HG03108 (cell line): ENCODE measurements at regions not wholly inside any gene's neighbourhood (a gene's known extent, or its start where the extent isn't known, plus 50 kb on each side); places are given as distances from the start of the nearest gene placed in this dataset.
A peak's percentile ranks its signal among the peaks of the same experiment; 100 is the strongest.
"Not testable (repeated sequence)": the region's sequence is repeated elsewhere in the genome, so short reads cannot be mapped to it uniquely, and the experiment has no call there.

Source experiments
- ATAC-seq: cut with Tn5 transposase; IDR thresholded peaks from one replicate; pipeline ENCODE4 v1.9.1; 2021; ENCODE audit warnings: moderate library complexity; ENCODE audit not compliant: unreplicated experiment

DNA sequence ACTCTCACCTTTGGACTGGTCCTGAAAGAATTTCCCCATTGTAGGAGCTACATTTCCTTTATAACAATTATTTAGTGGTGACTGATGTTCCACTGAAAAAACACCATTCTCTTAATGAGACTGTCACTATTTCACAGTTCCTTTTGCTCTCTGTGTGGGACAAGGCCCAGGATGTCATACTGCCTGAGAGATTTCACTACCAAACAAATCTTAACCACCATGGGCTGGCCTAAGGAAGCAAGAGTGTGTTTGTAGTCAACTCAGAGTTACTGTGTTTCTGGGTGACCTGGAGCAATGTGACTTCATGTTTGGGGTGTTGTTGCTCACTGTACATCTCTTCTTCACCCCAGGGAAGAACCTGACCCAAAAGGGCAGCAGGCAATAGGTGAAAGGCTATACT is 50.1 kb upstream of the ZNF608 start:
- no peak for ATAC-seq

GRCh38 chr5:124797665-124798087 is 51.2 kb upstream of the ZNF608 start:
- no peak for ATAC-seq

DNA sequence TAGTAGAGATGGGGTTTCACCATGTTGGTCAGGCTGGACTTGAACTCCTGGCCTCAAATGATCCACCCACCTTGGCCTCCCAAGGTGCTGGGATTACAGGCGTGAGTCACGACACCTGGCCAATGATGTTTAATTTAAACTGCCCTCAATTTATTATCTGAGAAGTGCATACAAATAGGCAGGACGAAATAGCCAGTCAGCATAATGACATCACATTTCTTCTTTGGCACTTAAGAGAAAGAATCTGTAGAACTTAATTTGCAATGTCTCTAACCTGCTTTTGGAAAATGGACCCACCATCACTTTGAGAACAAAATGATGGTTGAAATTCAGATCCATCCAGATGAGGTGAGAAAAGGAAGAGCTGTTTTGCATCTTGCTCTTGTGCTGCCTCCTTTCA is 52.5 kb upstream of the ZNF608 start:
- ATAC-seq = no peak

GRCh38 chr5:124801551-124801950 is 55.1 kb upstream of the ZNF608 start:
- ATAC-seq = no peak

GRCh38 chr5:124803617-124804323 is 57.3 kb upstream of the ZNF608 start:
- no peak for ATAC-seq

- no peak for ATAC-seq
Observed at GRCh38 chr5:124806026-124806372, 59.6 kb upstream of the ZNF608 start.

DNA sequence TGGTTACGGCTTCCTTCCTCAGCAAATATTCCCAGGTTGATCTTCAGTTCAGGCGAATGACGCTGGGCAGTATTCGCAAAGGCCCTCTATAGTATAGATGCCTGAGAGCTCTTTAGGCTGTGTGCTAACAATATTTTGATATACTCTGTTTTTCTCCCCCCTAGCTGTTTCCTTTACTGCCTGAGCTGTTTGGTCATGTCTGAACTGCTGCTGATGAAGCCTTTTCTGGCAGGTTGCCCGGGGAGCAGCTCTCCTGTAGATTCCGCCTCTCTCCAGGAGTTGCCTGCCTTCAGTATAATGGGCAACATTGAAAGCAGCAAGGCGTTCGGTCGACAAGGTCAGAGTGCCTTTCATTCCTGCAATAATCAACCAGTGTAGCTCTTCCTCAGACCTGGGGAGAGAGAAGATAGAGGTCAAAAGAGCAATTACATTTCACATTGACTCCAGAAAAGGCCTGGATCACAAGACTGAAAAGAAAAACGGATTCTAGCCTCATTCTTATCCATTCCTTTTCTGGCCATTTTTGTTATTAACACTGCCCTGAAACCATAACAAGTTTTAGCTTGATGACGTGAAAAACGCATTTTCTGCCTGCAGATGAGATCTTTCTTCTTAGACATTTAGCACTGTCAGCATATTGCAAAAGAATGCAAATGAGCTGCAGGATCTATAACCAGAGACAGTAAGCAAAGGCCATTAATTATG is 60.1 kb upstream of the ZNF608 start:
- no peak for ATAC-seq

DNA sequence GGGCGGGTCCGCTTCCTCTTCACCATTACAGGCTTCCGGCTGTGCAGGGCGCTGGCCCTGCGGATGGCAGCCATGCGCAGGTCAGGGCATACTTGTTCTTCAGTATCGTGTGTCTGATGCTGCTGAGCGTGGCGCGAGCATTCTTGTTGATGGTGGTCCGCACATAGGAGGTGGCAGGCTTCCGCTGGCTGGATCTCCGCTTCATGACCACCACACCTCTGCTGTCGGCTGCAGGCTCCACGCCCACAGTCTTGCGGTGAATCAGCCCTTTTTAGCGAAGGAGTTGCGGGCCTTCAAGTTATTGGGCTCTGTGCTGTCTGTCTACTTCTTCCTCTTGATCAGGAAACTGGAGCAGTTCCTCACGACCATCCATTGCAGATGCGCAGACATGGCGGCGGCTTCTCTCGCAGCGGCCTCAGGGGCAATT is 62.4 kb upstream of the ZNF608 start:
- ATAC-seq = no peak

DNA sequence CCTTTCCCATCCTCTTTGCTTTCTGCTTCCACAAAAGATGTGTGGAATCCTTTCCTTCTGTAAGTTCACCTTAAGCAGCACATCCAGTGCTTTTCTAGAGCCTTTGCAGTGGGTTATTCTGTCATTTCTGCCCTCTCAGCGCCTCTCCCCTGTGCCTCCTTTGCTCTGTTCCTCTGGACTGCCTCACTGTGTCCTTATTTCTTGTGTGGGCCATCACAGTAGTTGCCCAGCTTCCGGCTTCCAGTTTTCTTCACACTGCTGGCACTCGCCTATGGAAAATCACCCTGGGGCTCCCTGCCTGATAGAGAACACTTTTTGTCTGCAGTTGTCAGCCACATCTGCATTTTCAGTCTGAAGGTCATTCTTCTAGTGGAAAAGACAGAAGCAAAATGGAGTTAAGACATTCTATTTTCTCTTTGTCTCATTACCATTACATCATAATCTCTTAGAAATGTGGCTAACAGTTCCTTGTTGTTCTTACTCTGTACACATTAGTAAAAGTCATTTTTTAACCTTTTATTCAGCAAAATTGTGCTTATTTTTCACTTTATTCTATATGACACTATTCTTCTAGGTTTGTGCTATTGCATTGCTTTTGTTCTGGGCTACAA is 64.1 kb upstream of the ZNF608 start:
- ATAC-seq = no peak

- no peak for ATAC-seq
Observed at GRCh38 chr5:124812771-124813358, 66.4 kb upstream of the ZNF608 start.

GRCh38 chr5:124816381-124816780 is 69.9 kb upstream of the ZNF608 start:
- no peak for ATAC-seq

DNA sequence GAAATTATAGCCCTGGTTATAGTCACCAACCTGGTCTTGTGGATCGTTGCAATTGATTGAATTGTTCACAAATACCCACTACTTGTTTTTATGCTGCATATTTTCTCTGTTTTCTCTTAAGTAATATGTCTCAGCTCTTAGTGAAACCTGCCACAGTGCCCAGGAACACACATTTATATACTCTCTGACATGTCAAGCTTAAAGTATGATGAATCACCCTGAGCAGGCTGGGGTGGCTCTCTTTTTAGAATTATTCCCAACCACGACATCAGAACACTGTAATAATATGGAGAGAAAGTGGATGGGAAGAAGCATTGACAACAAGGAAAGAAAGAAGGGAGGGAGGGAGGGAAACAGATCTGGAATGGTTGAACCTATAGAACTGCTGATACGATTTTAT is 72.8 kb upstream of the ZNF608 start:
- no peak for ATAC-seq

DNA sequence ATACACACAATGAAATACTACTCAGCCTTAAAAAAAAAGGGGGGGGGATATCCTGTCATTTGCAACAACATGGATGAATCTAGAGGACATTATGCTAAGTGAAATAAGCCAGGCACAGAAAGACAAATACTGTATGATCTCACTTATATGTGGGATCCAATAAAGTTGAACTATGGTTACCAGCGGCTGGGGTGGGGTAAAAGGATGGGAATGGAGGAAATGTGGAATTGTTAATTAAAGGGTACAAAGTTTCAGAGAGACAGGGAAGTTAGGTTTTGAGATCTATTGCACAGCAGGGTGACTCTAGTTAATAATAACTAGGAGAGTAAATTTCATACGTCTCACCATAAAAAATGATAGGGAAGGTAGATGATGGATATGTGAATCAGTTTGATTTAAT is 76.2 kb upstream of the ZNF608 start:
- no peak for ATAC-seq

- no peak for ATAC-seq
Observed at GRCh38 chr5:124823380-124823779, 76.9 kb upstream of the ZNF608 start.

DNA sequence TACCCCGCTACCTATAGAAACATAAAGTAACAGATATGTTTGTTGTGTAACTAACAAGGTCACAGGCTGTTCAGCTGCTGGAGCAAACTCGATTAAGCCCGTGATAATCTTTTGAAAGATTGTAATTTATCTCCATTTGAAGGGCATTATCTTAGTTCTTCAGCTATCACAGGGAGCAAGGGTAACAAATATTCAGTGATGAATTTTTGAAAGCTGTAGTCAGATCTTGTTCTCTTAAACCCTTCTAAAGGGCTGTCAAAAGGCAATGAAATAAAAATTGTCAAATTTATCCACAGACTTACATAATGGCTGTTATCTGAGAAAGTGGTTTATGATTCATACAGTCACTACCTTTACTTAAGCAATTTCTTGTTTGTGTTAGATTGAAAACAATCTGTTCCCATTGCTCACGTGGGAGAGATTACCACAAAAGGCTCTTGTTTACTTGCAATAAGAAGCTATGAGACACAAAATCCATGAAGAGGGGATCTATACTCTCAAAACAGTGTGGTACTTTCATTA is 78.3 kb upstream of the ZNF608 start:
- no peak for ATAC-seq

- ATAC-seq = peak; percentile 86
Observed at GRCh38 chr5:124825250-124825982, 79.0 kb upstream of the ZNF608 start.

DNA sequence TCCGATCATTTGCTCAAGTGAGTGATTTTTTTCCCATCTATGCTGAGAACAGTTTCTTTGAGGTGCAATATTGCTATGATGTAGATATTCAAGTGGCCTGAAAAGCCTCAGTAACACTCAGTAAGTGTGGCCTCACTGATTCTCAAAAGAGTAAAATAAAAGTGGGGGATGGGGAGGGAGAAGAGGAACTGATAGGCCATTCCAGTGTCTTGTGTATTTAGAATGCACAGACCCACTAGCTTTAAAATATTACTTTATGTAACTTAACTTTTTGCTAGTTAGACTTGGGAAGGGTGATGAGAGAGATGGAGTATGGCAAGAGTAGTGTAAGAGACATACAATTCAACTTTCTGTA is 79.5 kb upstream of the ZNF608 start:
- no peak for ATAC-seq

DNA sequence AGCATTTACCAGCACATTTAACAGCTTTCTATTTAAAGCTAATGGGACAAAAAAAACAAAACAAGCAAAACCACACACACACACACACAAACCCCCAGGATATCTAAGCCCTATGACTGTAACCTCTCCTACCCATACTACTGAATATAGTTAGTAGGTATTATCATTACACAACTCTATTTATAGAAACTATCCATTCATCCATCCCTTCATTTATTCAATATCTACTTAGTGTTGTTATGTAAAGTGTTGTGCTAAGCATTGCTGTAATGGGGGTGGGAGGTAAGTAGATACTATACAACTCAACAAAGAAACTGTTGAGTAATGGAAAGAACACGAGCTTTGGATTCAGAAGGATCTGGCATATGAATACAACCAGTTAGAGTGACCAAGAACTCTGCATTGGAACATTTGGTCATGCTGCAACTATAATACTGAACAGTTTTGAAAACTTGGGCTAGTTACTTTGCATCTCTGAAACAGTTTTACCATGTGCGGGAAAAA is 82.3 kb upstream of the ZNF608 start:
- no peak for ATAC-seq

- ATAC-seq = no peak
Observed at GRCh38 chr5:124831687-124832240, 85.3 kb upstream of the ZNF608 start.

DNA sequence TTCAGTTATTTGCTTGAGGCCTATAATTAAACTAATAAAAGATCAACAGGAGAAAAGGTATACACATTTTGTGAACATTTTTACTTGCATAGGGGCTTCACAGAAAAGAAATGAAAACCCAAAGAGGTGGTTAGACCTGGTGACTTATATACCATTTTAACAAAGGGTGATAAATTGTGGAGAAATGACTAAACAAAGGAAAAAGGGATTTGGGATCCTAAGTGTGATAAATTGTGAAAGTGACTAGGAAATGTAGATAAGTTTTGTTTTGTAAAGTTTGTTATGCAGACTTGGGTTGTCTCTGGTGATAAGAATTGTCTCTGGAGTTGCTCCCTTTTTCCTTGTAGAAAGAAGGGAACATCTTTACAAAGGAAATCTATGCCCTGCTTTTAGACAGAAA is 86.1 kb upstream of the ZNF608 start:
- no peak for ATAC-seq

GRCh38 chr5:124836314-124836713 is 89.9 kb upstream of the ZNF608 start:
- ATAC-seq = not testable (repeated sequence)
